Fibroblast of the aortic adventitia (primary cell): ENCODE measurements at regions not wholly inside any gene's neighbourhood (a gene's known extent, or its start where the extent isn't known, plus 50 kb on each side); places are given as distances from the start of the nearest gene placed in this dataset.

Experiments
- DNase-seq: peaks from one replicate; pipeline ENCODE4 v3.0.0-alpha.2; 2010; ENCODE audit warnings: low read depth
- H3K4me3 ChIP-seq: 2 replicates; pipeline ENCODE4 v1.5.1; 2011; ENCODE audit warnings: low read depth, mild to moderate bottlenecking, control low read depth, low read length, moderate library complexity
- TF ChIP-seq, protein P1 (sequence below): IDR thresholded peaks from 2 replicates; pipeline ENCODE4 v1.5.1; 2011; ENCODE audit warnings: mild to moderate bottlenecking, low read length, control low read depth, inconsistent platforms; ENCODE audit not compliant: insufficient read depth

DNA sequence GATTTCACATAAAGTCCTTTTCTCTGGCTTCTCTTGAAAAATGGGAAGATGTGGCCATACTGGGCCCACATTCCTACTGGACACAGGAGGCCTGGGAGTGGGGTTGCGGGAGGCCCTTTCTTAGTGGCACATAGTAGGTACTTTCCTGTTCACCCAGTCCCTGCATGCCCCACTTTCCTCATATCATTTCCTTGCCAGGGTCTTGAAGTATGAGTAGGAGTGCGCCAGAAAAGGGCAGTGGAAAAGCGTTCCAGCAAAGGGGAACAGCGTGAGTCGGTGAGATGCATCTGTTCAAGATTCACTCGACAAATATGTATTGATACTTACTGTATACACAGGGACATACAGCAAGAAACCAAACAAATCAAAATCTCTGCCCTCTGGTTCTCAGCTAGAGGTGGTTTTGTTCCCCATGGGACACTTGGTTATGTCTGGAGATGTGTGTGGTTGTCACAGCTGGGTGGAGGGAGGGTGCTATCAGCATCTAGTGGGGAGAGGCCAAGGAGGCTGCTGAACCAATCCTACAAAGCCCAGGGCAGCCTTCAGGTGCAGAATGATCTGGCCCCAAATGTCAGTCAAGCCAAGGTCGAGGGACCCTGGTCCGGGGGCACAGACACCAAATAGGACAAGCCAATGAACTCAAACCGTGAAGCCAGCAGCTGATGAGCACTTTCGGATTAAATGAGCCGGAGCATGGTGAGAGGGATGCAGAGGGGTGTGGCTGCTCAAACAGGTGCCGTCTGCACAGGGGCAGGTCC, 151.4 kb downstream of the CEBPB start:
- TF ChIP-seq, protein P1, sequence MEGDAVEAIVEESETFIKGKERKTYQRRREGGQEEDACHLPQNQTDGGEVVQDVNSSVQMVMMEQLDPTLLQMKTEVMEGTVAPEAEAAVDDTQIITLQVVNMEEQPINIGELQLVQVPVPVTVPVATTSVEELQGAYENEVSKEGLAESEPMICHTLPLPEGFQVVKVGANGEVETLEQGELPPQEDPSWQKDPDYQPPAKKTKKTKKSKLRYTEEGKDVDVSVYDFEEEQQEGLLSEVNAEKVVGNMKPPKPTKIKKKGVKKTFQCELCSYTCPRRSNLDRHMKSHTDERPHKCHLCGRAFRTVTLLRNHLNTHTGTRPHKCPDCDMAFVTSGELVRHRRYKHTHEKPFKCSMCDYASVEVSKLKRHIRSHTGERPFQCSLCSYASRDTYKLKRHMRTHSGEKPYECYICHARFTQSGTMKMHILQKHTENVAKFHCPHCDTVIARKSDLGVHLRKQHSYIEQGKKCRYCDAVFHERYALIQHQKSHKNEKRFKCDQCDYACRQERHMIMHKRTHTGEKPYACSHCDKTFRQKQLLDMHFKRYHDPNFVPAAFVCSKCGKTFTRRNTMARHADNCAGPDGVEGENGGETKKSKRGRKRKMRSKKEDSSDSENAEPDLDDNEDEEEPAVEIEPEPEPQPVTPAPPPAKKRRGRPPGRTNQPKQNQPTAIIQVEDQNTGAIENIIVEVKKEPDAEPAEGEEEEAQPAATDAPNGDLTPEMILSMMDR = no peak
- DNase-seq = no peak
- H3K4me3 ChIP-seq = no peak overlapping the region

GRCh38 chr20:50342638-50343102, 152.0 kb downstream of the CEBPB start:
- H3K4me3 ChIP-seq = no peak overlapping the region
- DNase-seq = no peak
- TF ChIP-seq, protein P1 = no peak

GRCh38 chr20:50343125-50343489, 152.5 kb downstream of the CEBPB start:
- H3K4me3 ChIP-seq = no peak overlapping the region
- TF ChIP-seq, protein P1 = no peak
- DNase-seq = no peak

GRCh38 chr20:50343490-50344179, 153.0 kb downstream of the CEBPB start:
- TF ChIP-seq, protein P1 = no peak
- H3K4me3 ChIP-seq = no peak overlapping the region
- no peak for DNase-seq

- DNase-seq = no peak
- TF ChIP-seq, protein P1 = peak; percentile 19
- no peak overlapping the region for H3K4me3 ChIP-seq
Measured at GRCh38 chr20:50344232-50345071, 153.8 kb downstream of the CEBPB start.

GRCh38 chr20:50345712-50346373, 155.2 kb downstream of the CEBPB start:
- no peak for DNase-seq
- TF ChIP-seq, protein P1 = no peak
- no peak overlapping the region for H3K4me3 ChIP-seq
